Neural cell (in vitro differentiated cells): ENCODE measurements at regions not wholly inside any gene's neighbourhood (a gene's known extent, or its start where the extent isn't known, plus 50 kb on each side); places are given as distances from the start of the nearest gene placed in this dataset.
"Not testable (repeated sequence)": the region's sequence is repeated elsewhere in the genome, so short reads cannot be mapped to it uniquely, and the experiment has no call there.

Experiments used
- CTCF ChIP-seq: fragments of 450-650 bp; IDR thresholded peaks from 2 replicates; pipeline ENCODE4 v1.5.1; 2014; ENCODE audit warnings: antibody characterized with exemption, mild to moderate bottlenecking, moderate library complexity; ENCODE audit not compliant: poor library complexity, severe bottlenecking
- EP300 ChIP-seq: fragments of 450-650 bp; conservative IDR thresholded peaks from 2 replicates; pipeline ENCODE4 v1.6.1; 2014; ENCODE audit warnings: antibody characterized with exemption, mild to moderate bottlenecking, moderate library complexity; ENCODE audit not compliant: poor library complexity, severe bottlenecking
- EZH2 ChIP-seq: fragments of 200-600, 300-800 bp; shearing (Covaris generic), sonication (generic); IDR thresholded peaks from 2 replicates; pipeline ENCODE4 v1.6.1; 2014; ENCODE audit warnings: antibody characterized with exemption, low read length, borderline replicate concordance, mild to moderate bottlenecking; ENCODE audit not compliant: insufficient read depth, poor library complexity, severe bottlenecking
- MXI1 ChIP-seq: fragments of 450-650 bp; conservative IDR thresholded peaks from 2 replicates; pipeline ENCODE4 v1.6.1; 2014; ENCODE audit warnings: antibody characterized with exemption, mild to moderate bottlenecking; ENCODE audit not compliant: poor library complexity, severe bottlenecking
- POLR2AphosphoS5 ChIP-seq: IDR thresholded peaks from 2 replicates; pipeline ENCODE4 v1.6.1; 2012
- REST ChIP-seq: IDR thresholded peaks from 2 replicates; pipeline ENCODE4 v1.6.1; 2012; ENCODE audit warnings: borderline replicate concordance
- SMC3 ChIP-seq: fragments of 450-650 bp; conservative IDR thresholded peaks from 2 replicates; pipeline ENCODE4 v1.6.1; 2014; ENCODE audit warnings: antibody characterized with exemption, mild to moderate bottlenecking, moderate library complexity; ENCODE audit not compliant: poor library complexity
- TAF1 ChIP-seq: IDR thresholded peaks from 2 replicates; pipeline ENCODE4 v1.6.1; 2012; ENCODE audit warnings: low read depth

- not testable (repeated sequence) for TF ChIP-seq CTCF, EP300, REST, EZH2, POLR2AphosphoS5, MXI1, SMC3, TAF1
Measured at GRCh38 chr2:5022708-5023635, 669.2 kb upstream of the SOX11 start.
